GM12874 (cell line): ENCODE measurements at regions not wholly inside any gene's neighbourhood (a gene's known extent, or its start where the extent isn't known, plus 50 kb on each side); places are given as distances from the start of the nearest gene placed in this dataset.

ENCODE experiments used
- CTCF ChIP-seq: IDR thresholded peaks from 2 replicates; pipeline ENCODE4 v1.5.1; 2011; ENCODE audit warnings: low read depth, mild to moderate bottlenecking, control low read depth, low read length, moderate library complexity; ENCODE audit not compliant: insufficient read depth

- no peak for TF ChIP-seq CTCF
Measured at GRCh38 chrX:87017210-87017609, 500.4 kb upstream of the KLHL4 start.

- TF ChIP-seq CTCF = no peak
Measured at GRCh38 chrX:87045352-87045751, 472.2 kb upstream of the KLHL4 start.

GRCh38 chrX:87049567-87049966 lies 468.0 kb upstream of the KLHL4 start:
- no peak for TF ChIP-seq CTCF

- no peak for TF ChIP-seq CTCF
Measured at GRCh38 chrX:87063642-87064041, 454.0 kb upstream of the KLHL4 start.

- no peak for TF ChIP-seq CTCF
Measured at GRCh38 chrX:87064502-87064901, 453.1 kb upstream of the KLHL4 start.

- no peak for TF ChIP-seq CTCF
Measured at GRCh38 chrX:87067795-87068369, 449.7 kb upstream of the KLHL4 start.

GRCh38 chrX:87078231-87078630 lies 439.4 kb upstream of the KLHL4 start:
- TF ChIP-seq CTCF = no peak
